ENCODE measurements at regions not wholly inside any gene's neighbourhood (a gene's known extent, or its start where the extent isn't known, plus 50 kb on each side); places are given as distances from the start of the nearest gene placed in this dataset.

DNA sequence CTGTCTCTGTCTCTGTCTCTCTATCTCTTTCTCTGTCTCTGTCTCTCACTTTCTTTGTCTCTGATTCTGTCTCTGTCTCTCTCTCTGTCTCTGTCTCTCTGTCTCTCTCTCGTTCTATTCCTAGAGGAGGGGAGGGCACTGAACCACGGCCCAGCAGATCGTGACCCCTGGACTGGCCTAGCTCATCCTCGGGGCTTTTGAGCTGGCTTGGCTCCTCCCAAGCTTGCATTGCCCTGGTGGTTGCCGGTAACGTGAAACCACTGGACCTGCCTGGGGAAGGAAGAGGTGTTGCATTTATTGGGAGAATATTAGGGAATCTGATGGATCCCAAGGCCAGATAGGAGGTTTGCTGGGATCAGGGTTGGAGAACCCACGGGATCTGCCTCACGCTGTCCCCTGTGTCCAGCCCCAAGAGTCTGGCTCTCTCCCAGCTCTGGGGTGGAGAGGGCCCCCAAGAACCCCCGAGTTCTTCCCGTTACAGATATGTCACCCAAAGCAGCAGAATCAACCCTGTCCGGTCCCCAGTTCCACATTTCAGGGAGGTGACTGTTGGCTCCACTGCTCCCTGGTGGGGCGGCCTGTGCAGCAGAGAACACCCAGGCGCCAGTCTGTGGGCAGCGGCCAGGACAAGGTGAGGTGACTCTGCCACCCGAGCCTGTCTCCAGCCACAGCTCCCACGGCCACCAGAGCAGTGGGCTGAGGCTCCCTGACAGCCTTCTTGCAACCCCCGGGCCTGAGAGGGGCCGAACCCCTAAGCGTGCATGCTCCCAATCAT is 228.3 kb downstream of the TTLL2 start:
- no peak overlapping the region for H3K4me3 ChIP-seq
- no peaks in the 10 kb centered on the region for H3K9me3 ChIP-seq
- no peak for FAIRE-seq
- peaks cover 3% of the 10 kb centered on the region; the same call in 1 of the 3 replicates for H3K4me1 ChIP-seq
- ChIA-PET POLR2A (no interaction called here), CTCF (no interaction called here)
- 0 out of 6 replicates have a peak, but pooled peaks of 1 of the 2 experiments have one; percentile 13 for ATAC-seq
- WGBS (ENCODE audit: missing lambda C conversion rate), result 73% methylated on average over 14 of the region's 19 CpGs
- H3K27ac ChIP-seq, result no peak overlapping the region
- DNase-seq (ENCODE audit: low read depth in 1 of 2, low spot score in 1 of 2), result no peak
- H3K4me2 ChIP-seq, result no peak overlapping the region
- TF ChIP-seq HOXA7 (CRISPR knock-in tag; IDR thresholded peaks at IDR 0.05), result no peak
- no peak for TF ChIP-seq HOXB5 (CRISPR knock-in tag; IDR thresholded peaks at IDR 0.05)
- TF ChIP-seq, protein P1, sequence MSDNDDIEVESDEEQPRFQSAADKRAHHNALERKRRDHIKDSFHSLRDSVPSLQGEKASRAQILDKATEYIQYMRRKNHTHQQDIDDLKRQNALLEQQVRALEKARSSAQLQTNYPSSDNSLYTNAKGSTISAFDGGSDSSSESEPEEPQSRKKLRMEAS (IDR thresholded peaks at IDR 0.05), result no peak
- no peak for TF ChIP-seq TFCP2L1 (CRISPR knock-in tag; IDR thresholded peaks at IDR 0.05)
- no peak for TF ChIP-seq MYC (IDR thresholded peaks at IDR 0.05; ENCODE audit: borderline replicate concordance, low read length)
- no peak for TF ChIP-seq KDM5A (IDR thresholded peaks at IDR 0.05)
- TF ChIP-seq FOXS1 (CRISPR knock-in tag; IDR thresholded peaks at IDR 0.05), result no peak
- TF ChIP-seq CHD2 (IDR thresholded peaks at IDR 0.05; ENCODE audit: low read length, partially characterized antibody), result no peak
- no peak for TF ChIP-seq NFE2L2 (conservative IDR thresholded peaks at IDR 0.05; ENCODE audit: low read length)
- TF ChIP-seq, protein P2, sequence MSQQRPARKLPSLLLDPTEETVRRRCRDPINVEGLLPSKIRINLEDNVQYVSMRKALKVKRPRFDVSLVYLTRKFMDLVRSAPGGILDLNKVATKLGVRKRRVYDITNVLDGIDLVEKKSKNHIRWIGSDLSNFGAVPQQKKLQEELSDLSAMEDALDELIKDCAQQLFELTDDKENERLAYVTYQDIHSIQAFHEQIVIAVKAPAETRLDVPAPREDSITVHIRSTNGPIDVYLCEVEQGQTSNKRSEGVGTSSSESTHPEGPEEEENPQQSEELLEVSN (IDR thresholded peaks at IDR 0.05; ENCODE audit: borderline replicate concordance, low read depth), result no peak
- TF ChIP-seq ZSCAN20 (CRISPR knock-in tag; IDR thresholded peaks at IDR 0.05), result no peak

DNA sequence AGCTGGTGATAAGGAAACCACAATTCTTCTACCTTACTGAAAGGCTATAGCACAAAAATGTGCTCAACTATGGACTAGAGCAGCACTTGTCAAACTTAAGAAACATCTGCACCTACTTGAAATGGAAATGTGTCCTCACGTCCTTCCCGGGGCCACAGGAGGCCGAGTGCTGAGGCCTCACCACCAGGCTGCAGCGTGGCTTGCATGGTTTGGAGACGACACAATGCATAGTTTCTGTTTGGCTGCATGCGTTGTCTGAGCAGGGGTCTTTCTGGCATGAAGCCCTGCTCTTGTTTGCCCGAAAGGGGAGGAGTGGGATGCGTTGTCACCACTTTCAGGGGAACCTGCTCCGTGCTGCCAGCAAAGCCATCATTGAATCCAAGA is 228.8 kb downstream of the TTLL2 start:
- WGBS (ENCODE audit: missing lambda C conversion rate), result 85% methylated on average over 9 of the region's 9 CpGs
- TF ChIP-seq HDAC2 (IDR thresholded peaks at IDR 0.05) (no peak), NR3C1 (IDR thresholded peaks at IDR 0.05) (no peak), HOXA7 (CRISPR knock-in tag; IDR thresholded peaks at IDR 0.05) (no peak)
- no peak for FAIRE-seq
- H3K27ac ChIP-seq, result no peak overlapping the region
- ChIA-PET POLR2A (no interaction called here), CTCF (no interaction called here)
- no peak for DNase-seq (ENCODE audit: low read depth in 1 of 2, low spot score in 1 of 2)
- ATAC-seq, result no peak
- H3K4me1 ChIP-seq, result peaks cover 9% of the 10 kb centered on the region; the same call in 1 of the 3 replicates
- H3K4me2 ChIP-seq, result no peak overlapping the region
- H3K9me3 ChIP-seq, result no peaks in the 10 kb centered on the region
- H3K4me3 ChIP-seq, result no peak overlapping the region

DNA sequence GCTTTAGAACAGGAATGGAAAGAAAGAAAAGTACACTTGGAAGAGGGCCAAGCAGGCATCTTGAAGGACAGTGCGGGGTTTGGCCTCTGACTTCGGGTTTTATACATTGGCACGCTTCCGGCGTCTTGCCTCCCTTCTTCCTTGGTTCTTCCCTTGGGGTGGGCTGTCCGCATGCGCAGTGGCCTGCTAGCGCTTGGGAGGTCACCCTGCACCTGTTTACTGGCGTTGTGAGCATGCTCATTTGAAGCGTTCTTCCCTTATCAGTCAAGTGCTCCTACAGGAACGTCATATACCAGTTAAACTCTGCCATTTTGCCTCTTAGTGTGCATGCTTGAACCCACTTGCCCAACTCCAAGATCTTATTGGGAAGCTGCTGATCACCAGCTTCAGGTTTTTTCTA is 230.0 kb downstream of the TTLL2 start:
- peaks cover 19% of the 10 kb centered on the region; the same call in 2 of the 3 replicates for H3K4me1 ChIP-seq
- H3K4me2 ChIP-seq, result no peak overlapping the region
- ChIA-PET CTCF (no interaction called here), POLR2A (no interaction called here)
- no peaks in the 10 kb centered on the region for H3K9me3 ChIP-seq
- TF ChIP-seq NR3C1 (IDR thresholded peaks at IDR 0.05) (no peak), SREBF2 (IDR thresholded peaks at IDR 0.05) (no peak), JUN (IDR thresholded peaks at IDR 0.05) (no peak), ZSCAN20 (CRISPR knock-in tag; IDR thresholded peaks at IDR 0.05) (no peak), TP53 (CRISPR knock-in tag; IDR thresholded peaks at IDR 0.05) (no peak)
- TF ChIP-seq, protein P3, sequence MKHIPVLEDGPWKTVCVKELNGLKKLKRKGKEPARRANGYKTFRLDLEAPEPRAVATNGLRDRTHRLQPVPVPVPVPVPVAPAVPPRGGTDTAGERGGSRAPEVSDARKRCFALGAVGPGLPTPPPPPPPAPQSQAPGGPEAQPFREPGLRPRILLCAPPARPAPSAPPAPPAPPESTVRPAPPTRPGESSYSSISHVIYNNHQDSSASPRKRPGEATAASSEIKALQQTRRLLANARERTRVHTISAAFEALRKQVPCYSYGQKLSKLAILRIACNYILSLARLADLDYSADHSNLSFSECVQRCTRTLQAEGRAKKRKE (CRISPR knock-in tag; IDR thresholded peaks at IDR 0.05; ENCODE audit: low read depth), result no peak
- TF ChIP-seq, protein P4, sequence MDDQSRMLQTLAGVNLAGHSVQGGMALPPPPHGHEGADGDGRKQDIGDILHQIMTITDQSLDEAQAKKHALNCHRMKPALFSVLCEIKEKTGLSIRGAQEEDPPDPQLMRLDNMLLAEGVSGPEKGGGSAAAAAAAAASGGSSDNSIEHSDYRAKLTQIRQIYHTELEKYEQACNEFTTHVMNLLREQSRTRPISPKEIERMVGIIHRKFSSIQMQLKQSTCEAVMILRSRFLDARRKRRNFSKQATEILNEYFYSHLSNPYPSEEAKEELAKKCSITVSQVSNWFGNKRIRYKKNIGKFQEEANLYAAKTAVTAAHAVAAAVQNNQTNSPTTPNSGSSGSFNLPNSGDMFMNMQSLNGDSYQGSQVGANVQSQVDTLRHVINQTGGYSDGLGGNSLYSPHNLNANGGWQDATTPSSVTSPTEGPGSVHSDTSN (IDR thresholded peaks at IDR 0.05), result no peak
- TF ChIP-seq, protein P5, sequence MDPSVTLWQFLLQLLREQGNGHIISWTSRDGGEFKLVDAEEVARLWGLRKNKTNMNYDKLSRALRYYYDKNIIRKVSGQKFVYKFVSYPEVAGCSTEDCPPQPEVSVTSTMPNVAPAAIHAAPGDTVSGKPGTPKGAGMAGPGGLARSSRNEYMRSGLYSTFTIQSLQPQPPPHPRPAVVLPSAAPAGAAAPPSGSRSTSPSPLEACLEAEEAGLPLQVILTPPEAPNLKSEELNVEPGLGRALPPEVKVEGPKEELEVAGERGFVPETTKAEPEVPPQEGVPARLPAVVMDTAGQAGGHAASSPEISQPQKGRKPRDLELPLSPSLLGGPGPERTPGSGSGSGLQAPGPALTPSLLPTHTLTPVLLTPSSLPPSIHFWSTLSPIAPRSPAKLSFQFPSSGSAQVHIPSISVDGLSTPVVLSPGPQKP (IDR thresholded peaks at IDR 0.05; ENCODE audit: low read depth, low read length), result no peak
- DNase-seq (ENCODE audit: low read depth in 1 of 2, low spot score in 1 of 2) (no peak), FAIRE-seq (no peak), ATAC-seq (no peak)
- WGBS (ENCODE audit: missing lambda C conversion rate), result 84% methylated on average over 11 of the region's 11 CpGs
- H3K27ac ChIP-seq, result no peak overlapping the region
- no peak overlapping the region for H3K4me3 ChIP-seq

All from A549 (cell line).